GM12874 (cell line): ENCODE measurements at regions not wholly inside any gene's neighbourhood (a gene's known extent, or its start where the extent isn't known, plus 50 kb on each side); places are given as distances from the start of the nearest gene placed in this dataset.

Experiments
- CTCF ChIP-seq: IDR thresholded peaks from 2 replicates; pipeline ENCODE4 v1.5.1; 2011; ENCODE audit warnings: low read depth, mild to moderate bottlenecking, control low read depth, low read length, moderate library complexity; ENCODE audit not compliant: insufficient read depth

- TF ChIP-seq CTCF, result no peak
These were observed 52.3 kb upstream of the BMAL1 start for GRCh38 chr11:13225038-13226001.

- no peak for TF ChIP-seq CTCF
These were observed 49.8 kb upstream of the BMAL1 start for GRCh38 chr11:13227676-13228255.
